GM10266 (cell line): ENCODE measurements at regions not wholly inside any gene's neighbourhood (a gene's known extent, or its start where the extent isn't known, plus 50 kb on each side); places are given as distances from the start of the nearest gene placed in this dataset.

Experiments used
- DNase-seq: peaks from one replicate; pipeline ENCODE4 v3.0.0; 2012; ENCODE audit errors: extremely low spot score
- TF ChIP-seq, protein P1 (sequence below): IDR thresholded peaks from 2 replicates; pipeline ENCODE4 v1.5.1; 2012; ENCODE audit warnings: mild to moderate bottlenecking, low read depth; ENCODE audit not compliant: control insufficient read depth, insufficient read depth; ENCODE audit errors: missing control alignments

- no peak for DNase-seq
- TF ChIP-seq, protein P1, sequence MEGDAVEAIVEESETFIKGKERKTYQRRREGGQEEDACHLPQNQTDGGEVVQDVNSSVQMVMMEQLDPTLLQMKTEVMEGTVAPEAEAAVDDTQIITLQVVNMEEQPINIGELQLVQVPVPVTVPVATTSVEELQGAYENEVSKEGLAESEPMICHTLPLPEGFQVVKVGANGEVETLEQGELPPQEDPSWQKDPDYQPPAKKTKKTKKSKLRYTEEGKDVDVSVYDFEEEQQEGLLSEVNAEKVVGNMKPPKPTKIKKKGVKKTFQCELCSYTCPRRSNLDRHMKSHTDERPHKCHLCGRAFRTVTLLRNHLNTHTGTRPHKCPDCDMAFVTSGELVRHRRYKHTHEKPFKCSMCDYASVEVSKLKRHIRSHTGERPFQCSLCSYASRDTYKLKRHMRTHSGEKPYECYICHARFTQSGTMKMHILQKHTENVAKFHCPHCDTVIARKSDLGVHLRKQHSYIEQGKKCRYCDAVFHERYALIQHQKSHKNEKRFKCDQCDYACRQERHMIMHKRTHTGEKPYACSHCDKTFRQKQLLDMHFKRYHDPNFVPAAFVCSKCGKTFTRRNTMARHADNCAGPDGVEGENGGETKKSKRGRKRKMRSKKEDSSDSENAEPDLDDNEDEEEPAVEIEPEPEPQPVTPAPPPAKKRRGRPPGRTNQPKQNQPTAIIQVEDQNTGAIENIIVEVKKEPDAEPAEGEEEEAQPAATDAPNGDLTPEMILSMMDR: no peak
Observed at GRCh38 chr4:134145369-134145768, 56.2 kb downstream of the PABPC4L start.

DNA sequence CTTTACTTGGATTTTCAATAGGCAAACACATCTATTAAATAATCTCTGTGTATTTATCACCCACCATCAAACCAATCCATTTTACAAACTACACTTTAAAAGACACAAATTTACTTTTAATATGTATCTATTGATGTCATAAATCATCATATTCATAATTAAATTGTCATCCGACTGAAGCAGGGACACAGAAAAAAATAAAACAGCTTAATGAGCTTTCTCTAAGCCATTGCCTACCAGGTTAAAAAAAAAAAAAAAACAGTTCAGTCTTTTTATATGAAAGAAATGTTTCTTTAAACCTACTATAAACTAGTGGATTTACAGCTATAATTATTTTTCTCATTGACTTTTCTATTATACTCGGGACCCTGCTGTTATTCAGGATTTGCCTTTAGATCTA is 57.3 kb downstream of the PABPC4L start:
- TF ChIP-seq, protein P1: no peak
- no peak for DNase-seq

GRCh38 chr4:134141728-134142127 is 59.9 kb downstream of the PABPC4L start:
- TF ChIP-seq, protein P1: no peak
- DNase-seq: no peak

DNA sequence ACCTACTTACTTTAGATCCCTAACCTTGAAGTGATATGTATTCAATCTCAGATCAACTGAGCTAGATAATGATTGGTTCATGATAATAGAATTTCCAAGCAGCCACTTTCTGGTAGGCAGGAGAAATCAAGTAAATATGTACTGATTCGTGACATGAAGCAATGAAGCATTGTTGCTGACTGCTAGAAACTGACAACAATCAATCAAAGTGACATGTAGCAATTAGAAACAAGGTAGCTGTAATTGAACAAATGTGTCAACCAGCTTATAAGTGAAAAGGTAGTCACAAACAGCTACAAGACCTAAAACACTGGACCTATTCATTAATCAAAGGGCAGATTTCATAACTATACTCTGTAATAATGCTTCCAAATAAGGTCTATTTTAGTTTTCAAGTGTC is 62.4 kb downstream of the PABPC4L start:
- DNase-seq: no peak
- TF ChIP-seq, protein P1: no peak

- DNase-seq: no peak
- TF ChIP-seq, protein P1: no peak
Observed at GRCh38 chr4:134132086-134132783, 69.4 kb downstream of the PABPC4L start.

DNA sequence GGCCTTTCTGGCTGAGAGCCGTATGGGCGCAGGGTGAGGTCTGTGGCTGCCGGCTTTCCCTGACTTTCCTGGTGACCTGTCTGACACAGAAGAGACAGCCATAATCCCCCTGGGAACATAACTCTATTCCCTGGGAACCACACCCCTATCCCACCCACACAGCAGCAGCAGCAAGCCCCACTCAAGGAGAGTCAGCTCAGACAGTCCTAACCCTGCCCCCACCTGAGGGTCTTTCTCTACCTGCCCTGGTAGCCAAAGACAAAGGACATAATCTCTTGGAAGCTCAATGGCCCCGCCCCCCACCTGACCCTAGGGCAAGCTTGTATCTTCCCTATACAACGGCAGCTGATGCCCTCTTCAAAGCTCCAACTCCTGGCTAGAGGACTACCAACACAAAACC is 74.6 kb downstream of the PABPC4L start:
- DNase-seq: no peak
- TF ChIP-seq, protein P1: no peak

- no peak for DNase-seq
- TF ChIP-seq, protein P1: no peak
Observed at GRCh38 chr4:134126000-134126560, 75.5 kb downstream of the PABPC4L start.
